Karpas-422 (cell line): ENCODE measurements at regions not wholly inside any gene's neighbourhood (a gene's known extent, or its start where the extent isn't known, plus 50 kb on each side); places are given as distances from the start of the nearest gene placed in this dataset.

Experiments used
- DNase-seq: peaks from one replicate; pipeline ENCODE4 v3.0.0-alpha.2; 2015
- H2AFZ ChIP-seq: fragments of 200-600 bp; sonication (generic); 2 replicates; pipeline ENCODE4 v1.6.1; 2014; ENCODE audit warnings: antibody characterized with exemption, low read length, mixed read lengths
- H3K27ac ChIP-seq: fragments of 200-600 bp; sonication (generic); 2 replicates; pipeline ENCODE4 v1.5.1; 2014; ENCODE audit warnings: mild to moderate bottlenecking, low read length, moderate library complexity
- H3K27me3 ChIP-seq: fragments of 200-600 bp; sonication (generic); 2 replicates; pipeline ENCODE4 v1.6.1; 2014; ENCODE audit warnings: low read length, mixed read lengths
- H3K36me3 ChIP-seq: fragments of 200-600 bp; sonication (generic); 2 replicates; pipeline ENCODE4 v1.6.1; 2014; ENCODE audit warnings: low read length, mixed read lengths; ENCODE audit not compliant: insufficient read depth
- H3K4me1 ChIP-seq: fragments of 200-600 bp; sonication (generic); 2 replicates; pipeline ENCODE4 v1.6.1; 2014; ENCODE audit warnings: mild to moderate bottlenecking, low read length, mixed read lengths
- H3K4me2 ChIP-seq: fragments of 200-600 bp; sonication (generic); 2 replicates; pipeline ENCODE4 v1.6.1; 2014; ENCODE audit warnings: low read length, low read depth, mild to moderate bottlenecking; ENCODE audit not compliant: poor library complexity, severe bottlenecking
- H3K4me3 ChIP-seq: fragments of 200-600 bp; sonication (generic); 2 replicates; pipeline ENCODE4 v1.5.1; 2014; ENCODE audit warnings: mild to moderate bottlenecking, antibody characterized with exemption, low read length, mixed read lengths
- H3K79me2 ChIP-seq: fragments of 200-600 bp; sonication (generic); 2 replicates; pipeline ENCODE4 v1.6.1; 2014; ENCODE audit warnings: mild to moderate bottlenecking, low read length, mixed read lengths
- H3K9ac ChIP-seq: fragments of 200-600 bp; sonication (generic); 2 replicates; pipeline ENCODE4 v1.6.0; 2014; ENCODE audit warnings: low read length
- H3K9me2 ChIP-seq: fragments of 200-600 bp; sonication (generic), shearing (Covaris generic); replicated peaks from 2 replicates; pipeline ENCODE4 v1.6.0; 2014; ENCODE audit warnings: mild to moderate bottlenecking, low read length, moderate library complexity; ENCODE audit not compliant: insufficient read depth
- H3K9me3 ChIP-seq: fragments of 300-700, 200-600 bp; sonication (generic); 2 replicates; pipeline ENCODE4 v1.6.1; 2014; ENCODE audit warnings: low read length, mixed read lengths
- H4K20me1 ChIP-seq: fragments of 200-600 bp; sonication (generic); 2 replicates; pipeline ENCODE4 v1.6.1; 2014; ENCODE audit warnings: mild to moderate bottlenecking, antibody characterized with exemption, low read length, low read depth; ENCODE audit not compliant: insufficient read depth

GRCh38 chrX:104420907-104421306 is 145.1 kb upstream of the IL1RAPL2 start:
- Histone ChIP-seq H3K9ac (no peak overlapping the region), H4K20me1 (no peaks in the 10 kb centered on the region), H3K27me3 (no peaks in the 10 kb centered on the region), H3K9me2 (no peaks in the 10 kb centered on the region), H3K79me2 (no peaks in the 10 kb centered on the region), H2AFZ (no peak overlapping the region), H3K27ac (no peak overlapping the region), H3K9me3 (no peaks in the 10 kb centered on the region), H3K4me2 (no peak overlapping the region), H3K36me3 (no peaks in the 10 kb centered on the region), H3K4me1 (no peaks in the 10 kb centered on the region), H3K4me3 (no peak overlapping the region)
- DNase-seq, result no peak

DNA sequence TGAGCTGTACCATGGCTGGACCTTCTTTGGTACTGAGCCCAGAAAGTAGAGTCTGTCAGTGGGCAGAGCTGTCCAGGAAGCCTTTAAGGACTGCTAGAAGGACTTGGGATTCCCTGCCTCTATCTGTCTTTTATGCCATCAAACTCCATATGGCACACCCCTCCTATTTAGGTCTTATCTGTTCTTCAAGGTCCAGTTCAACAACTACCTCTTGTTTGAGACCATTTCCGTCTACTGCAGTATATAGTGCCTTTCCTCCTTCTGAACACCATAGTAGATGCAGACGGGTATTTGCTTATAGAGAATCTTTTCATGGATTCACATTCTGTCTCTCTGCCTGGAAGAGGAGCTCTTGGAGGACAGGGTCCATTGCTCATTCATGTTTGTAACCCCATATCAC is 146.1 kb upstream of the IL1RAPL2 start:
- DNase-seq, result no peak
- Histone ChIP-seq H3K27ac (no peak overlapping the region), H2AFZ (no peak overlapping the region), H3K4me1 (no peaks in the 10 kb centered on the region), H3K9me3 (no peaks in the 10 kb centered on the region), H3K9ac (no peak overlapping the region), H3K9me2 (no peaks in the 10 kb centered on the region), H3K36me3 (no peaks in the 10 kb centered on the region), H3K4me2 (no peak overlapping the region), H3K4me3 (no peak overlapping the region), H3K27me3 (no peaks in the 10 kb centered on the region), H3K79me2 (no peaks in the 10 kb centered on the region), H4K20me1 (no peaks in the 10 kb centered on the region)

DNA sequence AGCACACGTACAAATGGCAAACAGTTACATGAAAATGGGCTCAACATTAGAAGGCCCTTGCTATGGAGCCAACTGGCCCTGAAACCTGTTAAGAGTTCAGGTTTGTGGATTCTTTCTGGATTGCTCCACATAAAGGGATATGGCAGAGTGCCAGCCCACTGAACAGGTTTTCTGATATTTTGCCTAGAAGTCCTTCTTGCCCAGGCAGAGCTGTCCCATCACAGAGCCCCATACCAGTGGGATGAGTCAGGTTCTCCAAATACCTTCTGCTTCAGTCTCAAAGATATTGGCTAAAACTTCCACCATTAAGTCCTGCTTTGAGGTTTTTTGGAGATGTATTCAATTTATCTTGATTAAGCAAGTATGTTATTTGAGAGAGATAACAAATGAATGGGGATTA is 146.8 kb upstream of the IL1RAPL2 start:
- no peak overlapping the region for H3K4me3 ChIP-seq
- no peak overlapping the region for H3K4me2 ChIP-seq
- no peaks in the 10 kb centered on the region for H3K79me2 ChIP-seq
- no peaks in the 10 kb centered on the region for H3K9me2 ChIP-seq
- H3K36me3 ChIP-seq, result no peaks in the 10 kb centered on the region
- DNase-seq, result no peak
- H3K27ac ChIP-seq, result no peak overlapping the region
- H3K9ac ChIP-seq, result no peak overlapping the region
- H3K4me1 ChIP-seq, result no peaks in the 10 kb centered on the region
- H3K9me3 ChIP-seq, result no peaks in the 10 kb centered on the region
- no peak overlapping the region for H2AFZ ChIP-seq
- H4K20me1 ChIP-seq, result no peaks in the 10 kb centered on the region
- H3K27me3 ChIP-seq, result no peaks in the 10 kb centered on the region

DNA sequence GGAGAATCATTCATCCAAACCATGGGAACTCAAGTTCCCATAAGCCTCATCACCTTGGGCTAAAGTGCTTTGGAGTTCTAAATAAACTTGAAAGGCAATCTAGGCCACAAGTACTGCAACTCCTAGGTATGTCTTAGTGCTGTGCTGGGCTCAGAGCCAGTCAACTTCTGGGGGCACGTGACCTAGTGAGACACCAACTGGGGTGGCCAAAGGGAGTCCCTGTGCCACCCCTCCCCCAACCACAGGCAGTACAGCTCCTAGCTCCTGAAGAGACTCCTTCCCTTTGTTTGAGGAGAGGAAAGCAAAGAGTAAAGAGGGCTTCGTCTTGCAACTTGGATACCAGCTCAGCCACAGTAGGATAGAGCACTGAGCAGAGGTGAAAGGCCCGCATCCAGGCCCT is 154.2 kb upstream of the IL1RAPL2 start:
- no peak overlapping the region for H3K4me3 ChIP-seq
- H3K27ac ChIP-seq, result no peak overlapping the region
- no peaks in the 10 kb centered on the region for H4K20me1 ChIP-seq
- H2AFZ ChIP-seq, result no peak overlapping the region
- DNase-seq, result no peak
- no peaks in the 10 kb centered on the region for H3K36me3 ChIP-seq
- no peaks in the 10 kb centered on the region for H3K9me2 ChIP-seq
- H3K4me1 ChIP-seq, result no peaks in the 10 kb centered on the region
- no peaks in the 10 kb centered on the region for H3K79me2 ChIP-seq
- H3K27me3 ChIP-seq, result no peaks in the 10 kb centered on the region
- peaks cover 4% of the 10 kb centered on the region; the same call in 1 of the 2 replicates for H3K9me3 ChIP-seq
- no peak overlapping the region for H3K4me2 ChIP-seq
- no peak overlapping the region for H3K9ac ChIP-seq

- no peaks in the 10 kb centered on the region for H3K79me2 ChIP-seq
- H3K9me2 ChIP-seq, result no peaks in the 10 kb centered on the region
- H3K27me3 ChIP-seq, result no peaks in the 10 kb centered on the region
- H3K4me2 ChIP-seq, result no peak overlapping the region
- no peaks in the 10 kb centered on the region for H3K9me3 ChIP-seq
- no peak overlapping the region for H3K27ac ChIP-seq
- H3K36me3 ChIP-seq, result no peaks in the 10 kb centered on the region
- no peak overlapping the region for H3K4me3 ChIP-seq
- no peak overlapping the region for H2AFZ ChIP-seq
- H4K20me1 ChIP-seq, result no peaks in the 10 kb centered on the region
- no peak for DNase-seq
- H3K9ac ChIP-seq, result no peak overlapping the region
- H3K4me1 ChIP-seq, result no peaks in the 10 kb centered on the region
These were observed 145.7 kb upstream of the ESX1 start for GRCh38 chrX:104400387-104400786.

- H3K27ac ChIP-seq, result no peak overlapping the region
- H4K20me1 ChIP-seq, result no peaks in the 10 kb centered on the region
- no peaks in the 10 kb centered on the region for H3K79me2 ChIP-seq
- no peak overlapping the region for H3K4me3 ChIP-seq
- no peak overlapping the region for H3K4me2 ChIP-seq
- no peaks in the 10 kb centered on the region for H3K9me2 ChIP-seq
- no peaks in the 10 kb centered on the region for H3K9me3 ChIP-seq
- H3K27me3 ChIP-seq, result no peaks in the 10 kb centered on the region
- no peaks in the 10 kb centered on the region for H3K4me1 ChIP-seq
- H3K9ac ChIP-seq, result no peak overlapping the region
- no peak for DNase-seq
- H3K36me3 ChIP-seq, result no peaks in the 10 kb centered on the region
- H2AFZ ChIP-seq, result no peak overlapping the region
These were observed 137.6 kb upstream of the ESX1 start for GRCh38 chrX:104392350-104392749.

- no peaks in the 10 kb centered on the region for H3K4me1 ChIP-seq
- no peaks in the 10 kb centered on the region for H3K9me3 ChIP-seq
- no peaks in the 10 kb centered on the region for H3K9me2 ChIP-seq
- H4K20me1 ChIP-seq, result no peaks in the 10 kb centered on the region
- H3K36me3 ChIP-seq, result no peaks in the 10 kb centered on the region
- DNase-seq, result no peak
- no peak overlapping the region for H3K27ac ChIP-seq
- H3K27me3 ChIP-seq, result no peaks in the 10 kb centered on the region
- H3K79me2 ChIP-seq, result no peaks in the 10 kb centered on the region
- no peak overlapping the region for H2AFZ ChIP-seq
- H3K4me2 ChIP-seq, result no peak overlapping the region
- H3K9ac ChIP-seq, result no peak overlapping the region
- H3K4me3 ChIP-seq, result no peak overlapping the region
These were observed 137.2 kb upstream of the ESX1 start for GRCh38 chrX:104391906-104392305.

DNA sequence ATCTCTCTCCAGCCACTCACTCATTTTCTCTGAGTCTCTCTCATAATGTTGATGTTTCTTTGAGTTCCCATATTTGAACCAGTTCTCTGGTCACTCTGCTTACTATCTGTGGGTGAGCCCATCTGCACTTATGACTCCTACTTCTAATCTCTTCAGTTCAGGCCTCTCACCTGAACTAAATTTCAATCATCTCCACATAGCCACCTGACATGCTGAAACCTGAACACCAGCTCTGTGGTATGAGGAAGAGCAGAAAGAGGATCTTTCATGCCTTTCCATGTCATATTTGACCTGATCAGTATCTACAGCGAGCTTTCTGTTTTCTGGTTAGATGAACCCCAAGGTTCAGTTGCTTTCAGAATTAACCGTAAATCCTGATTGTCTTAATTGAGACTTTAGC is 122.2 kb upstream of the ESX1 start:
- Histone ChIP-seq H3K4me2 (no peak overlapping the region), H3K79me2 (no peaks in the 10 kb centered on the region), H3K9me2 (no peaks in the 10 kb centered on the region), H2AFZ (no peak overlapping the region), H3K27ac (no peak overlapping the region), H4K20me1 (no peaks in the 10 kb centered on the region), H3K9ac (no peak overlapping the region), H3K9me3 (no peaks in the 10 kb centered on the region), H3K36me3 (no peaks in the 10 kb centered on the region), H3K27me3 (no peaks in the 10 kb centered on the region), H3K4me3 (no peak overlapping the region), H3K4me1 (no peaks in the 10 kb centered on the region)
- DNase-seq, result no peak

DNA sequence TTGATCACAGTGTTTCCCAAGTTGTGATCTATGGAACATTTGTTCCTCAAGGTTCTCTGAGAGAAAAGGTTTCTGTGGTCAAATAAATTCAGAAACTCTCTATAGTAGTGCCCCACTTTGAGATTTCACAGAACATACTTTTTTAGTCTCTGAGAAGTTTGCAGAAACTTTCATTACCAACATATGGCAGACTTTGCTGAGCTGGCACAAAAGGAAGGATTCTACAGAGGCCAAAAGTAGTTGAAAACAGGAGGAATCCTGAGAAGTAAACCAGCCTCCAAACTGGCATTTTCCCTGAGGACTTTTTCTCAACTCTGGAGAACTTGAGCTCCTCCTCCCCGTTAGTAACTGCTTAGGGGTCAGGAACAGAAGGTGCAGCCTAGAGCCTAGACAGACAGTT is 117.8 kb upstream of the ESX1 start:
- no peaks in the 10 kb centered on the region for H3K36me3 ChIP-seq
- H3K9me2 ChIP-seq, result no peaks in the 10 kb centered on the region
- no peak overlapping the region for H3K9ac ChIP-seq
- H3K4me1 ChIP-seq, result no peaks in the 10 kb centered on the region
- no peaks in the 10 kb centered on the region for H3K9me3 ChIP-seq
- no peaks in the 10 kb centered on the region for H3K27me3 ChIP-seq
- H3K27ac ChIP-seq, result no peak overlapping the region
- DNase-seq, result no peak
- no peak overlapping the region for H3K4me3 ChIP-seq
- no peak overlapping the region for H3K4me2 ChIP-seq
- H4K20me1 ChIP-seq, result no peaks in the 10 kb centered on the region
- no peak overlapping the region for H2AFZ ChIP-seq
- H3K79me2 ChIP-seq, result no peaks in the 10 kb centered on the region
